HL-60 (cell line): ENCODE measurements at regions not wholly inside any gene's neighbourhood (a gene's known extent, or its start where the extent isn't known, plus 50 kb on each side); places are given as distances from the start of the nearest gene placed in this dataset.

ENCODE experiments used
- DNase-seq, 2 experiments: peaks; one replicate each; pipeline ENCODE4 v3.0.0-alpha.2; 2010 to 2020; ENCODE audit warnings: low read depth in 1 of 2, low spot score in 1 of 2
- H3K27ac ChIP-seq: fragments of 250-450 bp; sonication (Bioruptor Pico); replicated peaks from 2 replicates; pipeline ENCODE4 v1.5.1; 2020; ENCODE audit warnings: mild to moderate bottlenecking, moderate library complexity
- H3K27me3 ChIP-seq: fragments of 250-450 bp; sonication (Bioruptor Pico); 2 replicates; pipeline ENCODE4 v1.5.1; 2021; ENCODE audit warnings: mild to moderate bottlenecking, moderate library complexity; ENCODE audit not compliant: insufficient read depth, poor library complexity, severe bottlenecking
- H3K4me3 ChIP-seq: replicated peaks from 2 replicates; pipeline ENCODE4 v1.5.1; 2011; ENCODE audit warnings: mild to moderate bottlenecking, control low read depth, low read length; ENCODE audit not compliant: insufficient read depth
- CTCF ChIP-seq: IDR thresholded peaks from one replicate; pipeline ENCODE4 v1.5.1; 2011; ENCODE audit warnings: low read length, control low read depth, inconsistent platforms; ENCODE audit not compliant: insufficient read depth
- GABPA ChIP-seq: IDR thresholded peaks from 2 replicates; pipeline ENCODE4 v1.6.1; 2012; ENCODE audit warnings: low read depth
- POLR2AphosphoS5 ChIP-seq: IDR thresholded peaks from 2 replicates; pipeline ENCODE4 v1.6.1; 2012; ENCODE audit warnings: low read depth
- SPI1 ChIP-seq: IDR thresholded peaks from 2 replicates; pipeline ENCODE4 v1.6.1; 2012; ENCODE audit warnings: low read depth, mild to moderate bottlenecking, borderline replicate concordance
- TF ChIP-seq, protein P1 (sequence below): IDR thresholded peaks from 2 replicates; pipeline ENCODE4 v1.6.1; 2012; ENCODE audit warnings: low read depth; ENCODE audit not compliant: insufficient replicate concordance

DNA sequence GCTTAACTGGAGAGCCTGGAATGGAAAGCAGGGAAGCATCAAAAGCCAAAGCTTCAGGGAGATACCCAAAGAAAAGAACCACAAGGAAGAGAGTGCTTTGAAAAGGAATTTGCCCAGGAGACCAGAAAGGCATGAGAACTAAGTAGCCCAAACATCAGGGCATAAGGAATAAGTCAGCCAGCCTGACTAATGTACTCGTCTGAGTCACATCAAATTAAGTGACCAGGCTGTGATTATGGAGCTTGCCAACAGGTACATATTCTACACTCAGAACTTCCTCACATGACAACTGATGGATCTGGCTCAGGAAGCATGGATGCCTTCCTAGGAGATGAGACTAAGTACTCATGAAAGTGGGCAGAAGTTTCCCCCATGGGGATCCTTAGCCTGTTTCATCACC is 366.7 kb downstream of the BUD13 start:
- TF ChIP-seq, protein P1, sequence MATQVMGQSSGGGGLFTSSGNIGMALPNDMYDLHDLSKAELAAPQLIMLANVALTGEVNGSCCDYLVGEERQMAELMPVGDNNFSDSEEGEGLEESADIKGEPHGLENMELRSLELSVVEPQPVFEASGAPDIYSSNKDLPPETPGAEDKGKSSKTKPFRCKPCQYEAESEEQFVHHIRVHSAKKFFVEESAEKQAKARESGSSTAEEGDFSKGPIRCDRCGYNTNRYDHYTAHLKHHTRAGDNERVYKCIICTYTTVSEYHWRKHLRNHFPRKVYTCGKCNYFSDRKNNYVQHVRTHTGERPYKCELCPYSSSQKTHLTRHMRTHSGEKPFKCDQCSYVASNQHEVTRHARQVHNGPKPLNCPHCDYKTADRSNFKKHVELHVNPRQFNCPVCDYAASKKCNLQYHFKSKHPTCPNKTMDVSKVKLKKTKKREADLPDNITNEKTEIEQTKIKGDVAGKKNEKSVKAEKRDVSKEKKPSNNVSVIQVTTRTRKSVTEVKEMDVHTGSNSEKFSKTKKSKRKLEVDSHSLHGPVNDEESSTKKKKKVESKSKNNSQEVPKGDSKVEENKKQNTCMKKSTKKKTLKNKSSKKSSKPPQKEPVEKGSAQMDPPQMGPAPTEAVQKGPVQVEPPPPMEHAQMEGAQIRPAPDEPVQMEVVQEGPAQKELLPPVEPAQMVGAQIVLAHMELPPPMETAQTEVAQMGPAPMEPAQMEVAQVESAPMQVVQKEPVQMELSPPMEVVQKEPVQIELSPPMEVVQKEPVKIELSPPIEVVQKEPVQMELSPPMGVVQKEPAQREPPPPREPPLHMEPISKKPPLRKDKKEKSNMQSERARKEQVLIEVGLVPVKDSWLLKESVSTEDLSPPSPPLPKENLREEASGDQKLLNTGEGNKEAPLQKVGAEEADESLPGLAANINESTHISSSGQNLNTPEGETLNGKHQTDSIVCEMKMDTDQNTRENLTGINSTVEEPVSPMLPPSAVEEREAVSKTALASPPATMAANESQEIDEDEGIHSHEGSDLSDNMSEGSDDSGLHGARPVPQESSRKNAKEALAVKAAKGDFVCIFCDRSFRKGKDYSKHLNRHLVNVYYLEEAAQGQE: no peak
- no peak for TF ChIP-seq POLR2AphosphoS5
- TF ChIP-seq CTCF: no peak
- no peak for TF ChIP-seq SPI1
- TF ChIP-seq GABPA: no peak
- H3K27ac ChIP-seq: no peak overlapping the region
- H3K4me3 ChIP-seq: no peak overlapping the region
- H3K27me3 ChIP-seq: peaks cover 6% of the 10 kb centered on the region
- no peak for DNase-seq

GRCh38 chr11:116404462-116404798 is 368.4 kb downstream of the BUD13 start:
- Histone ChIP-seq H3K27ac (no peak overlapping the region), H3K27me3 (peaks cover 6% of the 10 kb centered on the region), H3K4me3 (no peak overlapping the region)
- TF ChIP-seq, protein P1: no peak
- TF ChIP-seq CTCF (no peak), SPI1 (no peak)
- DNase-seq: no peak

DNA sequence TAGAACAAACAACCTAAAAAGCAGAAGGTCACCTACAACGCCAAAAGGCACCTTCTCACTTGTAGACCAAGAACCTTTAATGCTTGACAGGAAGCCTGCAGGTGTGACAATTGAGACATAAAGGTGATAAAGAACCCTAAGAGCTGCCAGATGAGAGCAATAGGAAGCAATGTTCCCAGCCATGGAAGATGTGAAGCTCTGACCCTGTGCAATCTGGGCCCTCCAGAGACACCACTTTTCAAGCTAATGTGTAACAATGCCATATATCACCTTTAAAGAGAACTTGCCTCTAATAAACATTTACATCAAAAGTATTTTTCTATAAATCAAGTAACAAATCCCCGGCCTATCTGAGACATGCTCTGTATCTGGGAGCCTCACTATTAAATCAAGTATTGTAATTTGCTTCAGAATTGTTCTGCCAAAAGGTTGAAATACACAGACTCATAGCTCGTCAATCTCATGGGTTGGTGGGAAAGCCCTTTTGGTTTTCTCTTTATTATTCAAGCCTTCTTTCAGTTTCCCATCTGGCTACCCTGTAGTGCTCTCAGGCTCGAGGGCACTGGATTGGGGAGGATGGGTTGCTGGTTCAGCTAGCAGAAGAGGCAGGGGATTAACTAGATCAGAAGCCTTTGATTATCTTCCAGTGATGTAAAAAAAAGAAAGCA is 368.9 kb downstream of the BUD13 start:
- Histone ChIP-seq H3K27me3 (peaks cover 6% of the 10 kb centered on the region), H3K4me3 (no peak overlapping the region), H3K27ac (no peak overlapping the region)
- DNase-seq: no peak
- TF ChIP-seq GABPA: no peak
- no peak for TF ChIP-seq SPI1
- TF ChIP-seq CTCF: no peak
- TF ChIP-seq, protein P1: no peak
- TF ChIP-seq POLR2AphosphoS5: no peak
